K562 (cell line): ENCODE measurements at regions not wholly inside any gene's neighbourhood (a gene's known extent, or its start where the extent isn't known, plus 50 kb on each side); places are given as distances from the start of the nearest gene placed in this dataset.

Experiments
- ATAC-seq: fragments of 200-7000 bp; cut with Tn5 transposase; 3 replicates; pipeline ENCODE4 v1.9.1; 2020; ENCODE audit warnings: moderate library complexity
- BruUV-seq: library from RNA; stranded (reverse); fragments of 400-500 nt; replicated peaks from 2 replicates; lab custom pipeline; 2021; lab: Mats Ljungman, UMichigan
- CTCF ChIA-PET: fragments of 300-600 bp; formaldehyde crosslinking; extraction: SDS; loops from one replicate; lab custom pipeline; 2021; ENCODE audit warnings: low intra/inter-chr PET ratio; lab: Yijun Ruan, JAX
- POLR2A ChIA-PET: fragments of 300-600, 350-650 bp; sonication (Branson Sonifier 250); formaldehyde crosslinking; extraction: SDS; loops from one replicate; lab custom pipeline; 2021; ENCODE audit warnings: antibody characterized with exemption, inconsistent platforms; lab: Yijun Ruan, JAX
- DNase-seq, 4 experiments: peaks; one replicate each; pipeline versions ENCODE4 v3.0.0 to v3.0.0-alpha.2; 2011 to 2018; ENCODE audit warnings: low spot score in 3 of 4, mixed read lengths in 3 of 4; ENCODE audit errors: extremely low read depth in 1 of 4
- FAIRE-seq: peaks from 2 replicates; lab custom pipeline; 2011; peaks lifted over from hg19 to GRCh38; lab: Jason Lieb, UNC
- H2AFZ ChIP-seq: 2 replicates; pipeline ENCODE4 v1.6.0; 2011; ENCODE audit warnings: low read depth, low read length, control low read depth, inconsistent platforms
- H3K27ac ChIP-seq: fragments of 200-600 bp; 3 replicates; pipeline ENCODE4 v1.8.0; 2011; ENCODE audit warnings: low read depth, mild to moderate bottlenecking, control low read depth, inconsistent platforms, low read length, moderate library complexity, mixed read lengths; ENCODE audit errors: extremely low read depth
- H3K27me3 ChIP-seq, 2 experiments: fragments of 300-600 bp in 1 of 2; 2 replicates in 1 of 2; 3 replicates in 1 of 2; pipeline versions ENCODE4 v1.6.0 to v1.8.0; 2011; ENCODE audit warnings: inconsistent platforms in 2 of 2, low read length in 2 of 2, mild to moderate bottlenecking in 1 of 2, mixed read lengths in 1 of 2, moderate library complexity in 1 of 2; ENCODE audit not compliant: control insufficient read depth in 2 of 2, insufficient read depth in 2 of 2
- H3K36me3 ChIP-seq: fragments of 300-600 bp; 3 replicates; pipeline ENCODE4 v1.8.0; 2011; ENCODE audit warnings: mild to moderate bottlenecking, low read length, inconsistent platforms; ENCODE audit not compliant: control insufficient read depth, insufficient read depth
- H3K4me1 ChIP-seq, 2 experiments: fragments of 200-600 bp in 1 of 2; replicated peaks in 1 of 2; 2 replicates in 1 of 2; 3 replicates in 1 of 2; pipeline versions ENCODE4 v1.5.1 to v1.8.0; 2011; ENCODE audit warnings: inconsistent platforms in 2 of 2, low read length in 2 of 2, mild to moderate bottlenecking in 1 of 2, mixed read lengths in 1 of 2, moderate library complexity in 1 of 2; ENCODE audit not compliant: control insufficient read depth in 2 of 2, insufficient read depth in 2 of 2
- H3K4me2 ChIP-seq: 2 replicates; pipeline ENCODE4 v1.6.1; 2011; ENCODE audit warnings: low read length, control low read depth, inconsistent platforms, mixed read lengths; ENCODE audit not compliant: insufficient read depth
- H3K4me3 ChIP-seq: fragments of 200-600 bp; sonication (generic), shearing (Covaris generic); 2 replicates; pipeline ENCODE4 v1.5.1; 2016; ENCODE audit warnings: control low read depth, inconsistent platforms
- H3K79me2 ChIP-seq: fragments of 200-600 bp; 3 replicates; pipeline ENCODE4 v1.8.0; 2011; ENCODE audit warnings: low read length, inconsistent platforms; ENCODE audit not compliant: control insufficient read depth, insufficient read depth
- H3K9ac ChIP-seq, 2 experiments: 2 replicates each; pipeline versions ENCODE4 v1.6.0 to v1.6.1; 2011; ENCODE audit warnings: low read depth in 2 of 2, low read length in 2 of 2, control low read depth in 1 of 2, inconsistent platforms in 1 of 2, mild to moderate bottlenecking in 1 of 2, mixed read lengths in 1 of 2; ENCODE audit not compliant: insufficient read depth in 1 of 2
- H3K9me1 ChIP-seq: one replicate; pipeline ENCODE4 v1.6.0; 2011; ENCODE audit warnings: inconsistent platforms, mild to moderate bottlenecking, low read length, moderate library complexity; ENCODE audit not compliant: control insufficient read depth, insufficient read depth
- H3K9me3 ChIP-seq: replicated peaks from 2 replicates; pipeline ENCODE4 v1.5.1; 2011; ENCODE audit warnings: low read depth, low read length, inconsistent platforms; ENCODE audit not compliant: control insufficient read depth, insufficient read depth
- H4K20me1 ChIP-seq: replicated peaks from 2 replicates; pipeline ENCODE4 v1.6.1; 2011; ENCODE audit warnings: low read length, inconsistent platforms, mixed read lengths; ENCODE audit not compliant: control insufficient read depth, insufficient read depth
- DMBX1 ChIP-seq: fragments of 250-450 bp; sonication (Bioruptor Pico); IDR thresholded peaks from 2 replicates; pipeline ENCODE4 v1.8.0; 2022; ENCODE audit warnings: inconsistent platforms, mild to moderate bottlenecking, moderate library complexity, borderline replicate concordance
- DNMT1 ChIP-seq: fragments of 450-650 bp; IDR thresholded peaks from 2 replicates; pipeline ENCODE4 v1.6.1; 2016; ENCODE audit warnings: antibody characterized with exemption, mild to moderate bottlenecking
- FOXA1 ChIP-seq: fragments of 450-650 bp; IDR thresholded peaks from 2 replicates; pipeline ENCODE4 v1.6.1; 2016; ENCODE audit warnings: mild to moderate bottlenecking, borderline replicate concordance
- FOXJ2 ChIP-seq: fragments of 200-800 bp; sonication (Bioruptor generic); IDR thresholded peaks from 2 replicates; pipeline ENCODE4 v1.6.1; 2016; ENCODE audit warnings: missing genetic modification characterization, missing compliant biosample characterization
- HOXB6 ChIP-seq: fragments of 250-450 bp; sonication (Bioruptor Pico); IDR thresholded peaks from 2 replicates; pipeline ENCODE4 v1.5.1; 2022; ENCODE audit warnings: mild to moderate bottlenecking, borderline replicate concordance
- ILK ChIP-seq: fragments of 450-650 bp; IDR thresholded peaks from 2 replicates; pipeline ENCODE4 v1.6.1; 2016; ENCODE audit warnings: missing genetic modification characterization, low read depth, mild to moderate bottlenecking, missing compliant biosample characterization, moderate library complexity, borderline replicate concordance
- MCM2 ChIP-seq: fragments of 450-650 bp; IDR thresholded peaks from 2 replicates; pipeline ENCODE4 v1.6.1; 2017; ENCODE audit warnings: low read depth, mild to moderate bottlenecking
- NFXL1 ChIP-seq: fragments of 450-650 bp; formaldehyde crosslinking; IDR thresholded peaks from 2 replicates; pipeline ENCODE4 v1.4.0; 2021; ENCODE audit warnings: mild to moderate bottlenecking
- PCBP2 ChIP-seq: fragments of 200-400 bp; formaldehyde crosslinking; IDR thresholded peaks from 2 replicates; pipeline ENCODE4 v1.6.1; 2018; ENCODE audit warnings: low read length, low read depth, mild to moderate bottlenecking, moderate library complexity; ENCODE audit not compliant: poor library complexity, severe bottlenecking
- RBBP5 ChIP-seq: fragments of 200-600 bp; sonication (generic); IDR thresholded peaks from 2 replicates; pipeline ENCODE4 v1.6.1; 2012; ENCODE audit warnings: borderline replicate concordance, mild to moderate bottlenecking, low read length, control low read depth, inconsistent platforms; ENCODE audit not compliant: insufficient read depth, poor library complexity, severe bottlenecking
- XRCC5 ChIP-seq: fragments of 200-400 bp; formaldehyde crosslinking; IDR thresholded peaks from 2 replicates; pipeline ENCODE4 v1.6.1; 2017; ENCODE audit warnings: low read depth, mild to moderate bottlenecking, low read length
- ZBED1 ChIP-seq: IDR thresholded peaks from 2 replicates; pipeline ENCODE4 v1.6.1; 2014
- ZNF121 ChIP-seq: sonication (generic); formaldehyde crosslinking; conservative IDR thresholded peaks from 2 replicates; pipeline ENCODE4 v1.8.0; 2022; ENCODE audit warnings: missing genetic modification reagents
- ZNF311 ChIP-seq: fragments of 250-450 bp; sonication (Bioruptor Pico); IDR thresholded peaks from 2 replicates; pipeline ENCODE4 v1.4.0; 2020; ENCODE audit warnings: mild to moderate bottlenecking, moderate library complexity
- ZNF75A ChIP-seq: fragments of 450-650 bp; formaldehyde crosslinking; IDR thresholded peaks from 2 replicates; pipeline ENCODE4 v1.4.0; 2020; ENCODE audit warnings: mild to moderate bottlenecking
- WGBS: fragments of 100-300 bp; shearing (Covaris generic); methylation state at CpG from one replicate; pipeline ENCODE4 v1.1.6; 2016; ENCODE audit warnings: low coverage, mixed read lengths; ENCODE audit not compliant: insufficient coverage; ENCODE audit errors: missing lambda C conversion rate; 5-methylcytosine and 5-hydroxymethylcytosine counted together
- in situ Hi-C: fragments of 300-500 bp; cut with MboI; formaldehyde crosslinking; loops from 4 replicates; pipeline ENCODE4 v1.15.0; 2018; ENCODE audit warnings: inconsistent platforms, mixed read lengths
- intact Hi-C: fragments of 100-400 bp; cut with micrococcal nuclease; formaldehyde crosslinking; loops from 2 replicates; pipeline ENCODE4 v1.14.2; 2022
- TF ChIP-seq, protein P1 (sequence below): fragments of 450-650 bp; IDR thresholded peaks from 2 replicates; pipeline ENCODE4 v1.6.1; 2016; ENCODE audit warnings: antibody characterized with exemption
- TF ChIP-seq, protein P2 (sequence below), 2 experiments: fragments of 450-650 bp; conservative IDR thresholded peaks; 2 replicates each; pipeline ENCODE4 v1.6.1; 2017; ENCODE audit warnings: mild to moderate bottlenecking in 2 of 2, moderate library complexity in 2 of 2

DNA sequence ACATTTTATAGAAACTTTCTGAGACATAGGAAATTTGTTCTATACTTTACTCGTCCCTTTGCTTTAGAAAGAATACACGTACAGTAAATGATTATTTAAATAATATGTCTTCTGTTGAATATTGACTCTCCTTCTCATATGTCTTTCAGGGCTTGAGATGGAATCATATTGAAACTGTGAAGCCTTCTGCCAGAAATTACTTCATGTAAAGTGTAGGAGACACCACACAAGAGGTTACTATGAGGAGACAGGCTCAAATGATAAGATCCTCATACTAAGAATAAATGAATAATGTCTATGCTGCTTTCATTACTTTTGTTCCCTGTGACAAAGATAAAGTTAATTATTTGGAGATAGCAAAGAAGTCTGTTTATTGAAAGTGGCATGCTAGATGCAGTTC lies 1240.3 kb upstream of the MAP3K7 start:
- no TSS peak for BruUV-seq
- in situ Hi-C loops: no loop called here
- DNase-seq: no peak

DNA sequence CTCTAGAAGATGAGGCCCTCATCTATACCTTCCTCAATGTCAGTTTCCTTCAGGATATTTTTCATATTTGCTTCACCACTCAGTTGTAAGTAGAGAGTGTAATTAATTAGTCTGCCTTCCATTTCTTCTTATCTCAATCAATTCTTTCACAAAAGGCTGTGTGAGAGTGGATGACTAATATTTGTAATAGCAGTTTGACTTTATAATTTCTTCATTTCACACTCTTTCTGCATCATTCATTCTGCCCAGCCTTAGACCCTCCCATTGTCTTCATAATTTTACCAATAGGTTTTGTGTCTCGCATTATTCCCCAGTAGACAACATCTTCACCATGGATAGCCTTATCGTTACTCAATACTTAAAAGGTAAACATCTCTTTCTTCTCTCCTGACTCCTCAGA lies 1239.3 kb upstream of the MAP3K7 start:
- 0% methylated on average over 2 of the region's 2 CpGs for WGBS
- CTCF ChIA-PET: no interaction called here
- no peak overlapping the region for H3K27ac ChIP-seq
- TF ChIP-seq DNMT1: no peak
- no peak for TF ChIP-seq ILK (tag)
- TF ChIP-seq ZNF311 (CRISPR knock-in tag): no peak
- TF ChIP-seq FOXJ2 (tag): no peak
- no peak for TF ChIP-seq PCBP2
- TF ChIP-seq NFXL1 (CRISPR knock-in tag): no peak
- no peak for TF ChIP-seq ZNF121
- TF ChIP-seq, protein P1, sequence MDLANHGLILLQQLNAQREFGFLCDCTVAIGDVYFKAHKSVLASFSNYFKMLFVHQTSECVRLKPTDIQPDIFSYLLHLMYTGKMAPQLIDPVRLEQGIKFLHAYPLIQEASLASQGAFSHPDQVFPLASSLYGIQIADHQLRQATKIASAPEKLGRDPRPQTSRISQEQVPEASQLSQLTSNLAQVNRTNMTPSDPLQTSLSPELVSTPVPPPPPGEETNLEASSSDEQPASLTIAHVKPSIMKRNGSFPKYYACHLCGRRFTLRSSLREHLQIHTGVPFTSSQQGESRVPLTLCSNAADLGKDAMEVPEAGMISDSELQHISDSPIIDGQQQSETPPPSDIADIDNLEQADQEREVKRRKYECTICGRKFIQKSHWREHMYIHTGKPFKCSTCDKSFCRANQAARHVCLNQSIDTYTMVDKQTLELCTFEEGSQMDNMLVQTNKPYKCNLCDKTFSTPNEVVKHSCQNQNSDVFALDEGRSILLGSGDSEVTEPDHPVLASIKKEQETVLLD: no peak
- TF ChIP-seq ZBED1: no peak
- no peak for TF ChIP-seq MCM2
- TF ChIP-seq HOXB6 (CRISPR knock-in tag): no peak
- no peak for TF ChIP-seq DMBX1 (CRISPR knock-in tag)

More for the DNA sequence above, 1240.3 kb upstream of the MAP3K7 start:
- intact Hi-C loops: no loop called here
- WGBS: 0% methylated on average over 2 of the region's 2 CpGs
- no peaks in the 10 kb centered on the region for H3K36me3 ChIP-seq
- POLR2A ChIA-PET: no interaction called here
- ATAC-seq (no peak), FAIRE-seq (no peak)
- H2AFZ ChIP-seq: no peak overlapping the region
- no peaks in the 10 kb centered on the region for H3K9me1 ChIP-seq
- no peaks in the 10 kb centered on the region for H4K20me1 ChIP-seq
- CTCF ChIA-PET: no interaction called here
- H3K9ac ChIP-seq: no peak overlapping the region
- TF ChIP-seq RBBP5 (no peak), XRCC5 (no peak), ZNF75A (CRISPR knock-in tag) (no peak), FOXA1 (no peak)
- TF ChIP-seq, protein P2, sequence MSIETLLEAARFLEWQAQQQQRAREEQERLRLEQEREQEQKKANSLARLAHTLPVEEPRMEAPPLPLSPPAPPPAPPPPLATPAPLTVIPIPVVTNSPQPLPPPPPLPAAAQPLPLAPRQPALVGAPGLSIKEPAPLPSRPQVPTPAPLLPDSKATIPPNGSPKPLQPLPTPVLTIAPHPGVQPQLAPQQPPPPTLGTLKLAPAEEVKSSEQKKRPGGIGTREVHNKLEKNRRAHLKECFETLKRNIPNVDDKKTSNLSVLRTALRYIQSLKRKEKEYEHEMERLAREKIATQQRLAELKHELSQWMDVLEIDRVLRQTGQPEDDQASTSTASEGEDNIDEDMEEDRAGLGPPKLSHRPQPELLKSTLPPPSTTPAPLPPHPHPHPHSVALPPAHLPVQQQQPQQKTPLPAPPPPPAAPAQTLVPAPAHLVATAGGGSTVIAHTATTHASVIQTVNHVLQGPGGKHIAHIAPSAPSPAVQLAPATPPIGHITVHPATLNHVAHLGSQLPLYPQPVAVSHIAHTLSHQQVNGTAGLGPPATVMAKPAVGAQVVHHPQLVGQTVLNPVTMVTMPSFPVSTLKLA (conservative IDR thresholded peaks at IDR 0.05): no peak
- no peaks in the 10 kb centered on the region for H3K27me3 ChIP-seq
- no peaks in the 10 kb centered on the region for H3K9me3 ChIP-seq
- no peak overlapping the region for H3K27ac ChIP-seq
- H3K4me1 ChIP-seq: no peaks in the 10 kb centered on the region
- H3K79me2 ChIP-seq: no peaks in the 10 kb centered on the region
- no peak overlapping the region for H3K4me3 ChIP-seq
- H3K4me2 ChIP-seq: no peak overlapping the region

More for the DNA sequence above, 1239.3 kb upstream of the MAP3K7 start:
- FAIRE-seq: no peak
- intact Hi-C loops: no loop called here
- H3K9me1 ChIP-seq: no peaks in the 10 kb centered on the region
- H2AFZ ChIP-seq: no peak overlapping the region
- no peaks in the 10 kb centered on the region for H3K36me3 ChIP-seq
- no peaks in the 10 kb centered on the region for H4K20me1 ChIP-seq
- no peak overlapping the region for H3K9ac ChIP-seq
- no peak overlapping the region for H3K4me3 ChIP-seq
- BruUV-seq: no TSS peak
- H3K79me2 ChIP-seq: no peaks in the 10 kb centered on the region
- no peak for ATAC-seq
- no peak overlapping the region for H3K4me2 ChIP-seq
- no peak for DNase-seq
- POLR2A ChIA-PET: interaction anchor here (0.6 kb wide), 1 partner anchor 948 kb away, joined by 3 read pairs; no protein-coding TSS in a partner anchor
- in situ Hi-C loops: no loop called here
- no peaks in the 10 kb centered on the region for H3K27me3 ChIP-seq
- no peaks in the 10 kb centered on the region for H3K9me3 ChIP-seq
- no peaks in the 10 kb centered on the region for H3K4me1 ChIP-seq
